H9 (cell line): ENCODE measurements at regions not wholly inside any gene's neighbourhood (a gene's known extent, or its start where the extent isn't known, plus 50 kb on each side); places are given as distances from the start of the nearest gene placed in this dataset.

Experiments used
- DNase-seq: peaks from one replicate; pipeline ENCODE4 v3.0.0-alpha.2; 2017
- H2AFZ ChIP-seq: one replicate; pipeline ENCODE4 v1.6.1; 2013; ENCODE audit warnings: mild to moderate bottlenecking, low read length, control low read depth, moderate library complexity
- H2AK5ac ChIP-seq: 2 replicates; pipeline ENCODE4 v1.6.1; 2013; ENCODE audit warnings: low read length, control low read depth, mixed read lengths; ENCODE audit not compliant: insufficient read length
- H2BK120ac ChIP-seq: one replicate; pipeline ENCODE4 v1.6.1; 2013; ENCODE audit warnings: low read depth, mild to moderate bottlenecking, low read length, control low read depth, inconsistent platforms; ENCODE audit not compliant: poor library complexity, severe bottlenecking
- H2BK12ac ChIP-seq: 2 replicates; pipeline ENCODE4 v1.6.1; 2013; ENCODE audit warnings: low read length, control low read depth, mixed read lengths, low read depth; ENCODE audit not compliant: insufficient read length
- H2BK15ac ChIP-seq: 2 replicates; pipeline ENCODE4 v1.6.1; 2013; ENCODE audit warnings: low read depth, low read length, control low read depth
- H2BK20ac ChIP-seq: one replicate; pipeline ENCODE4 v1.6.1; 2013; ENCODE audit warnings: low read depth, mild to moderate bottlenecking, low read length, control low read depth, inconsistent platforms; ENCODE audit not compliant: poor library complexity, severe bottlenecking
- H2BK5ac ChIP-seq: 2 replicates; pipeline ENCODE4 v1.6.1; 2013; ENCODE audit warnings: low read length, control low read depth, mixed read lengths; ENCODE audit not compliant: insufficient read length
- H3K14ac ChIP-seq: 2 replicates; pipeline ENCODE4 v1.6.1; 2013; ENCODE audit warnings: low read length, control low read depth; ENCODE audit not compliant: insufficient read depth
- H3K18ac ChIP-seq: 2 replicates; pipeline ENCODE4 v1.6.1; 2013; ENCODE audit warnings: low read depth, mild to moderate bottlenecking, mixed read lengths, low read length, control low read depth; ENCODE audit not compliant: insufficient read length
- H3K23ac ChIP-seq: 2 replicates; pipeline ENCODE4 v1.6.1; 2013; ENCODE audit warnings: low read length, control low read depth, mixed read lengths, low read depth; ENCODE audit not compliant: insufficient read length
- H3K23me2 ChIP-seq: 2 replicates; pipeline ENCODE4 v1.6.1; 2013; ENCODE audit warnings: low read depth, mild to moderate bottlenecking, mixed read lengths, low read length, control low read depth; ENCODE audit not compliant: insufficient read length, poor library complexity, severe bottlenecking
- H3K27ac ChIP-seq: 2 replicates; pipeline ENCODE4 v1.5.1; 2013; ENCODE audit warnings: low read length, control low read depth, mixed read lengths, low read depth; ENCODE audit not compliant: insufficient read length
- H3K27me3 ChIP-seq: 2 replicates; pipeline ENCODE4 v1.6.1; 2013; ENCODE audit warnings: low read length, control low read depth, inconsistent platforms; ENCODE audit not compliant: insufficient read depth
- H3K4ac ChIP-seq: 2 replicates; pipeline ENCODE4 v1.6.1; 2013; ENCODE audit warnings: low read depth, mild to moderate bottlenecking, control low read depth, inconsistent platforms, low read length, moderate library complexity
- H3K4me1 ChIP-seq: 2 replicates; pipeline ENCODE4 v1.6.1; 2013; ENCODE audit warnings: low read length, control low read depth, inconsistent platforms; ENCODE audit not compliant: insufficient read depth
- H3K4me2 ChIP-seq: 2 replicates; pipeline ENCODE4 v1.6.1; 2013; ENCODE audit warnings: low read length, control low read depth, mixed read lengths; ENCODE audit not compliant: insufficient read length, insufficient read depth
- H3K56ac ChIP-seq: 2 replicates; pipeline ENCODE4 v1.6.1; 2013; ENCODE audit warnings: low read depth, mild to moderate bottlenecking, mixed read lengths, low read length, control low read depth; ENCODE audit not compliant: insufficient read length
- H3K79me1 ChIP-seq: 2 replicates; pipeline ENCODE4 v1.6.1; 2013; ENCODE audit warnings: low read depth, mild to moderate bottlenecking, moderate library complexity, low read length, control low read depth, inconsistent platforms; ENCODE audit not compliant: insufficient read depth, poor library complexity, severe bottlenecking
- H3K79me2 ChIP-seq: 2 replicates; pipeline ENCODE4 v1.6.1; 2013; ENCODE audit warnings: low read length, control low read depth, inconsistent platforms; ENCODE audit not compliant: insufficient read depth
- H3K9ac ChIP-seq: 2 replicates; pipeline ENCODE4 v1.6.1; 2013; ENCODE audit warnings: low read length, control low read depth, mixed read lengths; ENCODE audit not compliant: insufficient read length; ENCODE audit errors: extremely low read depth
- H3K9me3 ChIP-seq: one replicate; pipeline ENCODE4 v1.6.1; 2013; ENCODE audit warnings: low read depth, low read length, inconsistent platforms; ENCODE audit not compliant: control insufficient read depth
- H3T11ph ChIP-seq: one replicate; pipeline ENCODE4 v1.6.1; 2013; ENCODE audit warnings: mild to moderate bottlenecking, low read length, control low read depth, inconsistent platforms
- H4K20me1 ChIP-seq: one replicate; pipeline ENCODE4 v1.6.1; 2013; ENCODE audit not compliant: control insufficient read depth, insufficient read length, insufficient read depth
- H4K5ac ChIP-seq: 2 replicates; pipeline ENCODE4 v1.6.1; 2013; ENCODE audit warnings: low read depth, mild to moderate bottlenecking, mixed read lengths, low read length, control low read depth; ENCODE audit not compliant: insufficient read length
- H4K8ac ChIP-seq: replicated peaks from 2 replicates; pipeline ENCODE4 v1.6.1; 2013; ENCODE audit warnings: low read length, control low read depth, mixed read lengths, low read depth; ENCODE audit not compliant: insufficient read length
- H4K91ac ChIP-seq: 2 replicates; pipeline ENCODE4 v1.6.1; 2013; ENCODE audit warnings: low read depth, mild to moderate bottlenecking, moderate library complexity, mixed read lengths, low read length, control low read depth; ENCODE audit not compliant: insufficient read length
- H3K27ac Mint-ChIP-seq, 3 experiments: 2 replicates in 2 of 3; 3 replicates in 1 of 3; pipeline ENCODE4 v1.8.0; 2020 to 2021; ENCODE audit warnings: mixed read lengths in 3 of 3, mild to moderate bottlenecking in 1 of 3, moderate library complexity in 1 of 3
- H3K27me3 Mint-ChIP-seq: 2 replicates; pipeline ENCODE4 v1.8.0; 2021; ENCODE audit warnings: low read depth, mild to moderate bottlenecking, moderate library complexity, mixed read lengths
- H3K36me3 Mint-ChIP-seq, 3 experiments: 2 replicates in 2 of 3; 3 replicates in 1 of 3; pipeline ENCODE4 v1.8.0; 2020 to 2021; ENCODE audit warnings: low read depth in 3 of 3, mixed read lengths in 3 of 3; ENCODE audit not compliant: insufficient read depth in 1 of 3
- H3K4me1 Mint-ChIP-seq, 2 experiments: 2 replicates each; pipeline ENCODE4 v1.8.0; 2020; ENCODE audit warnings: mixed read lengths in 2 of 2
- H3K4me3 Mint-ChIP-seq, 2 experiments: 2 replicates in 1 of 2; 3 replicates in 1 of 2; pipeline ENCODE4 v1.8.0; 2020 to 2021; ENCODE audit warnings: mild to moderate bottlenecking in 2 of 2, mixed read lengths in 2 of 2, moderate library complexity in 1 of 2
- H3K9me3 Mint-ChIP-seq, 2 experiments: 2 replicates in 1 of 2; 3 replicates in 1 of 2; pipeline ENCODE4 v1.8.0; 2020; ENCODE audit warnings: mild to moderate bottlenecking in 2 of 2, mixed read lengths in 2 of 2, moderate library complexity in 1 of 2
- CTCF ChIP-seq: fragments of 200-600 bp; sonication (generic); conservative IDR thresholded peaks from 3 replicates; pipeline ENCODE4 v1.8.0; 2021; ENCODE audit warnings: antibody characterized with exemption, mild to moderate bottlenecking
- WGBS: extraction: QIAGEN DNeasy Blood & Tissue Kit; methylation state at CpG from one replicate; pipeline ENCODE4 v1.1.7; 2013; ENCODE audit warnings: missing lambda C conversion rate, low lambda C conversion rate, mixed read lengths; ENCODE audit not compliant: insufficient read length; ENCODE audit errors: extremely low coverage; 5-methylcytosine and 5-hydroxymethylcytosine counted together

- TF ChIP-seq CTCF: no peak
- Histone ChIP-seq H4K5ac (no peak overlapping the region), H3K27ac (no peak overlapping the region), H3K9ac (no peak overlapping the region), H3K18ac (no peak overlapping the region), H3K79me2 (no peaks in the 10 kb centered on the region), H3K9me3 (peaks cover 17% of the 10 kb centered on the region), H3K4me1 (no peaks in the 10 kb centered on the region), H4K20me1 (no peaks in the 10 kb centered on the region), H3K27me3 (no peaks in the 10 kb centered on the region), H4K8ac (no peak overlapping the region), H3K56ac (no peak overlapping the region), H2BK20ac (no peak overlapping the region), H3K79me1 (no peaks in the 10 kb centered on the region), H2BK5ac (no peak overlapping the region), H2AFZ (no peak overlapping the region), H3K14ac (no peak overlapping the region), H2BK12ac (no peak overlapping the region), H2AK5ac (no peak overlapping the region), H4K91ac (no peak overlapping the region), H3K4me2 (no peak overlapping the region), H3K23ac (no peak overlapping the region), H3K4ac (no peak overlapping the region), H2BK120ac (no peak overlapping the region), H3K23me2 (no peaks in the 10 kb centered on the region), H2BK15ac (no peak overlapping the region), H3T11ph (no peak overlapping the region)
- Mint-ChIP-seq H3K4me1 (peaks cover 0 to 3% of the 10 kb centered on the region in 2 experiments; a peak in 1 of 4 replicates), H3K36me3 (peaks cover 11 to 31% (median 19%) of the 10 kb centered on the region in 3 experiments; a peak in 6 of 7 replicates), H3K27me3 (peaks cover 5% of the 10 kb centered on the region), H3K27ac (no peak overlapping the region), H3K9me3 (peaks cover 21 to 37% of the 10 kb centered on the region in 2 experiments), H3K4me3 (no peak overlapping the region)
- no CpG with 5 or more reads among the region's 7 CpGs for WGBS
- DNase-seq: no peak
These were observed 179.6 kb downstream of the TMX1 start for GRCh38 chr14:51419685-51420084.
